ENCODE measurements at regions not wholly inside any gene's neighbourhood (a gene's known extent, or its start where the extent isn't known, plus 50 kb on each side); places are given as distances from the start of the nearest gene placed in this dataset.

DNA sequence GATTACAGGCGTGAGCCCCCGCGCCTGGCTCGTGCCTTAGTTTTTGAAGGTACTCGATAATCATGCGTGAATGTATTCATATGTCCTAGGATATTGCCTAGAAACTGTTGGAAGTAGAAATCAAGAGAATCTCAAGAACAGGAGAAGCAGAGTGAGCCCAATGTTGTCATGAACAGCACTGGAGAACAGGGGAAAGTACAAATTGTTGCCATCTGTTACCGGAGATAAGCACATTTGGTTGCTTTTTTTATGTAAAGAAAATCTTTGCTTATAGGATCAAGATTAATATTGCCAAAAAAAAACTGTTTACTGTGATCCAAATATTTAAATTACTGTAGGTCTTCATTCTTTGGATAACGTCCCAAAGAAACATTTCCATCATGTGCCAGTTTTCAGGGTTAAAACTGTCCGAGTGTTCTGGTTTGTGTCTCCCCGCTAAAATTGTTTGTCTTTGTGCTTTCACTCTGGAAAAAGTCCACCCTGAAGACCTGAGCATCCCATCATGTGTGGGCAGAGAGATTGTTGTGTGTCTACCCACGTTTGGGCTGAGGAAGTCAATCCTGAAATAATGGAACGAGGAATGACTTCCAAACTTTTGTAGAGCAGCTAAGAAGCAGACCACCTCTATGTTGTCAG, 95.7 kb upstream of the CELF2 start:
- DNase-seq (ENCODE audit: low spot score) = no peak

DNA sequence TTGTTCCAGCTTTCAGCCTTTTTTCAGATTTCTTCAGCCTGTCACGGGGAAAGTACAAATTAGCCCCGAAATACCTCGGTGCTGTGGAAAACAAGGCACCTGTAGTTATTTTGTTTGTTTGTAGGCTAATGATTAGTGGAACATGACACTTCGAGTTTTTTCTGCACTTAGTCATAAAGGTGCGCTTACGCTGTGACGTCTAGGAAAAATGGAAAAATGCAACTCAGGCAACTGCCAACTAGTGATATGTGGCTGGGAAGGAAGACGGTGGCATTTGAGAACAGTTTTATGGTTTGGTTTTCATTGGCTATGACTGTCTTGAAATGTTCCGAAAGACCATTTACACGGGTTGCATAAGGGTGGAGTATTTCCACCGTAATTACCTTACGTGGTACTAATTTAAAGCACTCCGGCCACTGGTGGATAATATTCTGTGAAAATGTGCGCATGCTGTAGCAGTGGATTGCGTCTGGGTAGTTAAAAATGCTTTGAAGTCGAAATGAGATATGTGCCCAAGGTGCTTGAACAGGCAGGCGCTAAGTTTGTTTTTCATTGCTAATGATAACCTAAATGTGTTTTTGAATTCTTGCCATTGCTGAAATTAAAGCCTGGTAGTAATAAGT, 94.5 kb upstream of the CELF2 start:
- DNase-seq (ENCODE audit: low spot score) = no peak

- no peak for DNase-seq (ENCODE audit: low spot score)
Measured at GRCh38 chr10:10925667-10926066, 92.0 kb upstream of the CELF2 start.

DNA sequence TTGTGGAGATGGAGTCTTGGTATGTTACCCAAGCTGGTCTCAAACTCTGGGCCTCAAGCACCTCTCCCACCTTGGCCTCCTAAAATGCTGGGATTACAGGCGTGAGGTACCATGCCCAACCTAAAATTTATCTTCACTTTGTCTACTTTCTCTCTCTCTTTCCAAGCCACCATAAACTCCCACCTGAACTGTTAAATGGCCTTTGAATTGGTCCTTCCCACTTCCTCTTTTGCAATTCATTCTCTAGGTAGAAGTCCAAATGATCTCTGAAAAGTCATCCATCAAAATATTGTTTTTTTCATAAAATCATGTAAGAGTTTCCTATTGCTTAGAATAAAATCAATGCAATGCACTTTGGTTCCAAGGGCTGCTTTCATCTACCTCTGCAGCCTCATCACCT, 90.1 kb upstream of the CELF2 start:
- DNase-seq (ENCODE audit: low spot score) = no peak

DNA sequence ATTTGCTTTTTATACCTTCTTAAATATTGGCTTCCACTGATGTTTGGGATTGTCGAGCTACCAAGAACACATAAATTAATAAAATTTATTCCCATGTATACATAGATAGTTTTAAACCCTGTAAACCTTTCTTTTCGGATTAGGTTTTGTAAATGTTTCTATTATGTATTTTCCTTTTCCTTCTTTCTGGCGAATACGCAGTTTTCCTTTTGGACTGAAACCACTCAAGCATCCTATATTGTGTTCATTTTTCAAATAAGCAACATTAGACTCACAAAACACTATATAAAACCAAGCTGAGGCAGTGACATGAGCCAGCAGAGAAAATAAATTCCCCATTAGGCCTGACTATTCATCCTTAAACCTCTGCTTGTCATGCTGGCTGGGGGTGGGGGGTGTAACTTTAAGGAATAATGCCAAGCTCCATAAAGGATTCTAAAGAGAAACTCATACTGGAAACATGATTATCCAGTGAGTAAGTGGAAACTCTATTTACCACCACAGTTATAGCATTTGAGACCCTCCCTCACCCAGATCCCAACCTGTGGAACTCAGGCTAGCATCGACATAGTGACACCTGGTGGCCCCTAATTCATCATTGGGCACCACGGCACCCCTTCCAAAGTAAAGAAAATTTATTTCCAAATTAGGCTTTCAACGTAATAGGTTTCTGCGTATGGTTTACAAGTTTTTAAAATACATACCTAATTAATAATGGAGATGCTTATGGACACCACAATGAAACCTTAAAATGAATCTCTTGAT, 86.5 kb upstream of the CELF2 start:
- DNase-seq (ENCODE audit: low spot score) = peak; percentile 33

GRCh38 chr10:10935032-10935431, 82.6 kb upstream of the CELF2 start:
- no peak for DNase-seq (ENCODE audit: low spot score)

GRCh38 chr10:10938676-10939075, 79.0 kb upstream of the CELF2 start:
- no peak for DNase-seq (ENCODE audit: low spot score)

DNA sequence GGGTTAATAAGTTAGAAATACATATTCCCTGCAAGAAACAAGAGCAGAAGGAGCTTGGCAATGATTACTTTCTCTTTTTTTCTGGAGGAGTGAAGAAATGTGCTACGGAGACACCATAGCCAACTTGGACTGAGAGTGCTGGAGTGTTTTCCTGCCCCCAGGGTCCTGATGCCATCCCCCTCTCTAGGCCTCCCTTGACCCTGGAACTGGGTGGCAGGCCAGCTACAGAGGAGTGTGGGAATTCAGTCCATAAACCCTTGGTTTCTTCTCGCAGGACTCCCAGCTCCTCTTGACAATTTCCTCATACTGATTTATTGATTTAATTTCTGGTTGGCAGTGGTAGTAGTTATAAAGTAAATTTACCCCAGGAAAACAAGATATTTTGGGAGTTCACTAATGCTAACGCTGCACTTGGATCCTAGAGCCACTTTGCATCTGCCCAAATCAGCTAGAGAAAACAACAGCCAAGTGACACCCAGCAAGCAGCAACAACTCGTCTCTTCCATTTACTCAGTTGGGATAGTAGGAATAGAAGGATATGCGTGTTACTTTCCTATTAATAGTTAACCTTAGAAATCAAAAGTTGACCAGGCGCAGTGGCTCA, 76.4 kb upstream of the CELF2 start:
- no peak for DNase-seq (ENCODE audit: low spot score)

GRCh38 chr10:10942441-10942840, 75.2 kb upstream of the CELF2 start:
- no peak for DNase-seq (ENCODE audit: low spot score)

DNA sequence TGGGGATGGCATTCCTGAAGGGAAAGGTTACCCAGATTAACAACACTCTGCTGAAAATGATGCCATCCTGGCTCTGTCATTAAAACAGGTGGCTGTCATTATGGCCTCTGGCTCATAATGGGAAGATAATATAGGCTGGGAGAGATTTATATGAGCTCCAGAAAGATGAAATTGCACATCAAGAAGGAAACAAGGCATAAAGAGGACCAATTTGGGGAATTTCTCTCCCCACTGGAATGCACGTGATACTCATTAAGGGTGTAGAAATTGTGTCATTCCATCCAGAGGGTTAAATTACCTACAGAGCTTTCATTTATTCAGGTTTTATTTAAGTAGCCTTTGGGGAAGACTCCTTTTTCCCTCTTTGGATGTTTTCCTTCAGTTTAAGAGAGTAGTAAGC, 71.6 kb upstream of the CELF2 start:
- no peak for DNase-seq (ENCODE audit: low spot score)

- no peak for DNase-seq (ENCODE audit: low spot score)
Measured at GRCh38 chr10:10946801-10947200, 70.9 kb upstream of the CELF2 start.

GRCh38 chr10:10951675-10952074, 66.0 kb upstream of the CELF2 start:
- no peak for DNase-seq (ENCODE audit: low spot score)

DNA sequence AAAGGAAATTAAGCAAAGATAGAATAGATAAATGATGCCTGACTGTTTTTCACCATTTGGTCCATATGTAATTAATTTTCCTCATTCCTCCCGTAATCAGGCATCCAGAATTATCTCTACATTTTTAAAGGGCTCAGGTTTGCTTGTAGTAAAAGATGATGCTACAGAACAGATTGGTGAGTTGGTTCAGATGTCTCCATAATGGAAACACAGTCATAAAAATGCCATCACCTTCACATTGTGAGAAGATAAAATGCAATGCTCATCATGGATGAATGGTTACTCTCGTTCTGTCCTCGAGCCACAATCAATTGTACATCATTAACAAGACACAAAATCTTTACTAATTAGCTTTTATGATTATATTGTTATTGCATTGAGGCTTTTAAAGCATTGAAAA, 64.9 kb upstream of the CELF2 start:
- DNase-seq (ENCODE audit: low spot score) = no peak

DNA sequence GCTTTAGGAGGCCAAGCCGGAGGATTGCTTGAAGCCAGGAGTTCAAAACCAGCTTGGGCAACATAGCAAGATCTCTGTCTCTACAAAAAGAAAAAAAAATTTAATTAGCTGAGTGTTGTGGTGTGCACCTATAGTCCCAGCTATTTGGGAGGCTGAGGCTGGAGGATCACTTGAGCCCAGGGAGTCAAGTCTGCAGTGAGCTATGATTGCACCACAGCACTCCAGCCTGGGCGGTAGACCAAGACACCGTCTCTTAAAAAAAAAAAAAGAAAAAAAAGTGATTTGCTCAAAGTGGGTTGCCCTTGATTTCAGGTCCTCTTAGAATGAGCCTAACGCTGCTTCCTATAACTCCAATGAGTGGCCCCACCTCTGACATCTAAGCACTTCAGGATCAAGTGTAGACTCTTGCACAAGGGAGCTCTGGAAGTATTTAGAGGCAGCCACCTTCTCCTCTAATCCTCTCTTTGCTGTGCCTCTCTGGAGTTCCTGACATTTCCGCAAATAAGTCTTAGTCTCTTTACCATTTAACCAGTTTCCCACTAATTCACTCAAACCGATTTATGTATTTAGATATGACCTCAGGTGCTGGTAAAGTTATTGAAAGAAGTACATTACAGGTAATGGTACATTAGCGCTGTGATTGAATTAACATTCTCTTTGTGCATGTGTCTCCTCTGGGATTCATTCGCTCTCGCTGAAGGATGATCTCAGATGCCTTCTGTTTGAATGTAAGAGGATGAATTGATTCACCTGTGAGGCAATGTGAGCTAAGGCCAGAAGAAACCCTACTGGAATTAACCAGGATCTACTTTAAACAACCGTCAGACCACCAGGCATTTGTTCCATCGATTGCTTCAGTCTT, 60.8 kb upstream of the CELF2 start:
- DNase-seq (ENCODE audit: low spot score) = no peak

DNA sequence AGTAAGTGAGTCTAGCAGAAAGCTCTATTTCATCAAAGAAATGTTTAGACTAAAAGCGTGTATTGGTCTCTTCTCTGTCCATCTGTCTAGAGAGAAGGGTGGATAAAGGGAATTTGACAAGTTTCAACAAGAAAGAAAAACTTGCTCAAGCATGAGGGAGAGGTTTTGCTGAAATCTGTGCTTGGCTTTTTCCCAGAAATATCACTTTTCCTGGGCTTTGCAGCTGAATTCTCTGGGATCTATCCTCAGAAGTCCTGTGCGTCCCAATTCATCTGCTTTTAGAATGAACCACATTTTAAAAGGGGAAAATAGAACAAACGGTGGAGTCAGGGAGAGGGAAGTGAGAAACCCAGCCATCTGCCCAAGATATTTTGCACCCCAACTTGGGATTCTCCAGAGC, 59.6 kb upstream of the CELF2 start:
- DNase-seq (ENCODE audit: low spot score) = peak; percentile 24

DNA sequence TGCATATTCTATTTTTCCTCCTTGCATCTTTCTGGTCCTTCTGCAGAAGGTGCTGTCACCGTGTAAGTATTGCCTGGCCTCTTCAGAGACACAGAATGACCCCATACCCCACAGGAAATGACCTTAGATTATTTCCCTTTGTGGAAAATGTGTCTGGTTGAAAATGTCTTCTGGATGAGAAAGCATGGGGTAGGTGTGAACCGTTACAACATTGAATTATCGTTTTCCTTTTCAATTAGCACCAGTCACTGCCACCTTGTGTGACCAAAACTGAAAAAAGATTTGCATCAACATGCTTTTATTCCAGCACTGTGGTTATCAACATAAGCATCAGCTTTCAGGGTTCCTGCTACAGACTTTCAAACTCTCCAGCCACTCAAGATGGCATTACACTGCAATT, 58.0 kb upstream of the CELF2 start:
- no peak for DNase-seq (ENCODE audit: low spot score)

- no peak for DNase-seq (ENCODE audit: low spot score)
Measured at GRCh38 chr10:10960534-10960933, 57.1 kb upstream of the CELF2 start.

- DNase-seq (ENCODE audit: low spot score) = no peak
Measured at GRCh38 chr10:10961072-10961471, 56.6 kb upstream of the CELF2 start.

DNA sequence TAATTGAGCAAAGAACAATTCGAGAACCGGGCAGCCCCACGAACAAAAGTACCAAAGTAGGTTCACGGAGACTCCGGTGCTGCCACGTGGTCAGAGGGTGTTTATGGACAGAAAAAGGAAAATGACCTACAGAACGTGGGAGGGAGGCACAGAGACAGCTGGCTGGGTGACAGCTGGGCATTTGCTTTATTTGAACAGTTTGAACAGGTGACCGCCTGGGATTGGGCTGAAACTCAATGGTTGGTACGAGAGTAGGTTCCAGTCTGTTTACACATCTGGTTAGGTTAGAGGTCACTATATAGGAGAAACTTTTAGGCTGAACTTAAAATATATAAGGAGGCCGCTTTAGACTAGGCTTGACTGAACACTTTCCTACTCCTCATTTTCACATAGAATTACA, 50.6 kb upstream of the CELF2 start:
- no peak for DNase-seq (ENCODE audit: low spot score)

GRCh38 chr10:10967581-10968256, 50.0 kb upstream of the CELF2 start:
- DNase-seq (ENCODE audit: low spot score) = no peak
